ENCODE measurements at regions not wholly inside any gene's neighbourhood (a gene's known extent, or its start where the extent isn't known, plus 50 kb on each side); places are given as distances from the start of the nearest gene placed in this dataset.

DNA sequence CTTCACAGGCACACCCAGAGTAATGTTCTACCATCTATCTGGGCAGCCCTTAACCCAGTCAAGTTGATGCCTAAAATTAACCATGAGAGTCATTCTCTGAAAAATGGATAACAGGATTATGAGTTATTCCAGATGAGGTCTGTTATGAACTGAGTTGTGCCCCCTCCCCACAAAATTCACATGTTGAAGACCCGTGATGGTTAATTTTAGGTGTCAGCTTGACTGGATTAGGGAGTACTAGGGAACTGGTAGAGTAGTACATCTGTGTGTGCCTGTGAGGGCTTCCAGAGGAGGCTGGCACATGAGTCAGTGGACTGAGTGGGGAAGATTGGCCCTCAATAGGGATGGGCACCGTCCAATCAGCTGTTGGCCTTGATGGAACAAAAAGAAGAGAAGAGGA lies 110.4 kb upstream of the MYCN start:
- Mint-ChIP-seq H3K4me1 (ENCODE audit: unreplicated experiment) (peaks cover 14% of the 10 kb centered on the region), H3K36me3 (no peaks in the 10 kb centered on the region), H3K4me3 (no peak overlapping the region), H3K27ac (no peak overlapping the region), H3K9me3 (peaks cover 4% of the 10 kb centered on the region), H3K27me3 (peaks cover 3% of the 10 kb centered on the region)
- no peak for DNase-seq (ENCODE audit: extremely low spot score, unreplicated experiment)
- TF ChIP-seq, protein P1, sequence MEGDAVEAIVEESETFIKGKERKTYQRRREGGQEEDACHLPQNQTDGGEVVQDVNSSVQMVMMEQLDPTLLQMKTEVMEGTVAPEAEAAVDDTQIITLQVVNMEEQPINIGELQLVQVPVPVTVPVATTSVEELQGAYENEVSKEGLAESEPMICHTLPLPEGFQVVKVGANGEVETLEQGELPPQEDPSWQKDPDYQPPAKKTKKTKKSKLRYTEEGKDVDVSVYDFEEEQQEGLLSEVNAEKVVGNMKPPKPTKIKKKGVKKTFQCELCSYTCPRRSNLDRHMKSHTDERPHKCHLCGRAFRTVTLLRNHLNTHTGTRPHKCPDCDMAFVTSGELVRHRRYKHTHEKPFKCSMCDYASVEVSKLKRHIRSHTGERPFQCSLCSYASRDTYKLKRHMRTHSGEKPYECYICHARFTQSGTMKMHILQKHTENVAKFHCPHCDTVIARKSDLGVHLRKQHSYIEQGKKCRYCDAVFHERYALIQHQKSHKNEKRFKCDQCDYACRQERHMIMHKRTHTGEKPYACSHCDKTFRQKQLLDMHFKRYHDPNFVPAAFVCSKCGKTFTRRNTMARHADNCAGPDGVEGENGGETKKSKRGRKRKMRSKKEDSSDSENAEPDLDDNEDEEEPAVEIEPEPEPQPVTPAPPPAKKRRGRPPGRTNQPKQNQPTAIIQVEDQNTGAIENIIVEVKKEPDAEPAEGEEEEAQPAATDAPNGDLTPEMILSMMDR (conservative IDR thresholded peaks at IDR 0.05), result no peak

DNA sequence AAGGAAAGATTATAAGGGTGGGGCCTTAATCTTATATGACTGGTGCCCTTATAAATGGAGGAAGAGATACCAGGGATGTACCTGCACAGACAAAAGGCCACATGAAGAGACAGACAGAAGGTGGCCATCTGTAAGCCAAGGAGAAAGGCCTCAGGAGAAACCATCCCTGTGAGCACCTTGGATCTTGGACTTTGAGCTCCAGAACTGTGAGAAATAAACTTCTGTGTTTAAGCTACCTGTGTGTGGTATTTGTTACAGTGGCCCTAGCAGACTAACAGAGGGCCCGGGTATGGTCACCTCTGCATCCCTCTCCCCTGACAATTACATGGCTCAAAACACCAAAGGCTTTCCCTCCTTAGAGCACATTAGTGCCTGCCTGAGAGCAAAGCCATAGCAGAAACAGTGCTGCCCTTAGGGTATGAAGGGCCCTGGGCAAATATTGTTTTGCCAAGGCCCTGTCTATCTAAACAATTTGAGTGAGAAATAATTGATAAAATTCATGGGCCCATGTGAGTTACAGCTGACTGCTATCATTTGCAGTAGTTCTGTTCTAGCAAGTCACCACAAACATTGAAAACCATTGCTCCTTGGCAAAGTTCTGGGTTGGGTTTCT lies 109.3 kb upstream of the MYCN start:
- H3K4me1 Mint-ChIP-seq (ENCODE audit: unreplicated experiment), result peaks cover 6% of the 10 kb centered on the region
- no peak for DNase-seq (ENCODE audit: extremely low spot score, unreplicated experiment)
- H3K27me3 Mint-ChIP-seq, result no peaks in the 10 kb centered on the region
- H3K27ac Mint-ChIP-seq, result no peak overlapping the region
- no peak overlapping the region for H3K4me3 Mint-ChIP-seq
- peaks cover 4% of the 10 kb centered on the region for H3K9me3 Mint-ChIP-seq
- no peaks in the 10 kb centered on the region for H3K36me3 Mint-ChIP-seq
- TF ChIP-seq, protein P1 (conservative IDR thresholded peaks at IDR 0.05), result no peak

DNA sequence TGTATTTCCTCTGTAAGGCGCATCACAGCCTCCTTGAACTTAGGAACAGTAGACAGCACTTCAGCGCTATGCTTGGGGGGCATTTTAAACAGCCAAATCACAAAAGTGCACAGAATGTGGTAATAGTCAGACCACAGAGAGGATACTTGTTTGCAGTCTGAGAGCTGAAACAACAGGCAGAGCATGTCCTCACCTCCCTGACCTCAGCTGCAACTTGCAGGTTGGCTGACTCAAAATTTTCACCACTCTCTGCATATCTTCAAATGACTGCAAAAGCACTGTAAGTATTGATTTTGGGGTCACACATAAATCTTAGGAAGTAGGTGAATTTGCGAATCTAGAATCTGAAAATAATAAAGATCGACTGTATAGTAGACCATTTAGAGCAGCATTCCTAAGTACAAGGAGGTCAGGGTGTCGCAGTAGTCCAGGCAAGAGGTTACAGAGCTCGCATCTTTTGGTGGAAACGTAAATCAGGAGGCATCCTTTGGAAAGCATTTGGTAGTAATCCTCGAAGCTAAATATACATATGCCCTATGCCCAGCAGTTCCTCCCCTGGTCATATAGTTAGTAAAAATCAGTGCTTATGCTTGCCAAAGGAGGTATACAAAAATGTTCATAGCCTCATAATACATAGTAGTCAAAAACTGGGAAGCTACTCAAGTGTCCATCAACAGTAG lies 108.2 kb upstream of the MYCN start:
- Mint-ChIP-seq H3K9me3 (peaks cover 4% of the 10 kb centered on the region), H3K27ac (no peak overlapping the region), H3K4me3 (no peak overlapping the region), H3K36me3 (no peaks in the 10 kb centered on the region), H3K4me1 (ENCODE audit: unreplicated experiment) (peaks cover 4% of the 10 kb centered on the region), H3K27me3 (no peaks in the 10 kb centered on the region)
- TF ChIP-seq, protein P1 (conservative IDR thresholded peaks at IDR 0.05), result no peak
- DNase-seq (ENCODE audit: extremely low spot score, unreplicated experiment), result no peak

DNA sequence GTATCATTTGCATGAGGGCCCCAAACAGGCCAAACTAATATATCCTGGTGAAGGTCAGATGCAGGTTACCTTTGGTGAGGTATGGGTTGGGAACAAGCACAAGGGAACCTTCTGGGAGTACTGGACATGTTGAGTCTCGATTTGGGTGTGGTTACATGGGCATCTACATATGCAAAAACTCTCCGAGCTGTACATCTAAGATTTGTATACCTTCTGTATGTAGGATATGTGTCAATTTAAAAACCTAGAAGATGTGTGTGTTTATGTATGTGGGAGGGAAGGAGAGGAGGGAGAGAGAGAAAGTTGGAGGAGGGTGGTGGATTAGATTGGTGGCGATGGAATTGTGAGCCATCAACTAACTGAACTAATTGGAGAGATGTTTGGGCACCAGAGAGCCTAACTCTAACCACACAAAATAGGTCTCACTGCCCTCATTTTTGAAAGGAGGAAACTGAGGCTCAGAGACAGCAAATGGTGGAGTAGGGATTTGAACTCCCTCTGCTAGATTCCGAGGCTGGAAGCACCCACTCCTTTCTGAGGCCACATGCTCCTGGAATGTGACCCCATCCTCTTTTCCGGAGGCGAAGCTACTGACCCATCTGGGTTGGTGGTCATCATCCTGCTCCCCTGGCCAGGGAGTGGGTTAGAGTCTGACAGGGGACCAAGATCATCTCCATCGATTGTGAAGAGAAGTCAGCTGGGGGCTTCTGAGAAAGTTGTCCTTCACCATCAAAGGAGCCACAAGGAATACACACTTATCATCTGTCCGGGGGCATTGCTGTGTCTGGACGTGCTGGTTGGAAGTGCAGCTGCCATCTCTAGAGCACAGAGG lies 107.3 kb upstream of the MYCN start:
- no peak for DNase-seq (ENCODE audit: extremely low spot score, unreplicated experiment)
- H3K36me3 Mint-ChIP-seq, result no peaks in the 10 kb centered on the region
- H3K4me1 Mint-ChIP-seq (ENCODE audit: unreplicated experiment), result peaks cover 4% of the 10 kb centered on the region
- H3K27ac Mint-ChIP-seq, result no peak overlapping the region
- peaks cover 4% of the 10 kb centered on the region for H3K9me3 Mint-ChIP-seq
- H3K27me3 Mint-ChIP-seq, result no peaks in the 10 kb centered on the region
- H3K4me3 Mint-ChIP-seq, result no peak overlapping the region
- TF ChIP-seq, protein P1 (conservative IDR thresholded peaks at IDR 0.05), result no peak

DNA sequence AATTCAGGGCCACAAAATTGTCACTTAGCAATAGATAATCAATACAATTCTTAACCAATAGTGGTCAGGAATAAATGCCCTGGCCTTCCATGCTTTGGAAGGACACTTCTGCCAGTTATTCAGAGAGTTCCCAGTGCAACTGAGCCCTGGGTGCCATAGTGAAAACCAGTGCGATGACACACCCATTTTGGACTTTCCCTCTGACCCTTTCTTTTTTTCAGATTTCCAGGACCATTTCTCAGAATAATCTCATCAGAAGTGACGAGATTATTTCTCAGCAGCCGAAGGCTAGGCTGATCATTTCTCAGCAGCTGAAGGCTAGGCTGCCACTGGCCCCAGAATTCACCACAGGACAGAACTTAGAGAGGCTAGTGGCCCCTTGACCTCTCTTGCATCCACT lies 106.6 kb upstream of the MYCN start:
- TF ChIP-seq, protein P1 (conservative IDR thresholded peaks at IDR 0.05), result no peak
- no peaks in the 10 kb centered on the region for H3K27me3 Mint-ChIP-seq
- H3K4me3 Mint-ChIP-seq, result no peak overlapping the region
- no peak for DNase-seq (ENCODE audit: extremely low spot score, unreplicated experiment)
- no peak overlapping the region for H3K27ac Mint-ChIP-seq
- no peaks in the 10 kb centered on the region for H3K36me3 Mint-ChIP-seq
- H3K9me3 Mint-ChIP-seq, result peaks cover 4% of the 10 kb centered on the region
- peaks cover 4% of the 10 kb centered on the region for H3K4me1 Mint-ChIP-seq (ENCODE audit: unreplicated experiment)

Data from type B pancreatic cell (in vitro differentiated cells).